ENCODE measurements at regions not wholly inside any gene's neighbourhood (a gene's known extent, or its start where the extent isn't known, plus 50 kb on each side); places are given as distances from the start of the nearest gene placed in this dataset.

- H3K4me3 ChIP-seq = no peak overlapping the region
- no peaks in the 10 kb centered on the region for H3K9me3 ChIP-seq
- ATAC-seq = no peak
- TF ChIP-seq RFX5 (IDR thresholded peaks at IDR 0.05) = no peak
- no peak for TF ChIP-seq CEBPB (IDR thresholded peaks at IDR 0.05)
- no peak for TF ChIP-seq KDM1A (IDR thresholded peaks at IDR 0.05; ENCODE audit: low read depth)
- no peak for TF ChIP-seq NFE2L2 (conservative IDR thresholded peaks at IDR 0.05; ENCODE audit: low read length)
- TF ChIP-seq NR3C1 (IDR thresholded peaks at IDR 0.05) = no peak
- TF ChIP-seq POLR2AphosphoS2 (conservative IDR thresholded peaks at IDR 0.05; ENCODE audit: low read length) = no peak
- TF ChIP-seq CTCF (IDR thresholded peaks at IDR 0.05) = no peak
- no peak for TF ChIP-seq CBX2 (IDR thresholded peaks at IDR 0.05; ENCODE audit: borderline replicate concordance, low read depth)
- no peak for TF ChIP-seq ZC3H11A (IDR thresholded peaks at IDR 0.05)
- no peak for TF ChIP-seq FOSB (CRISPR knock-in tag; IDR thresholded peaks at IDR 0.05)
- H3K27ac ChIP-seq = no peak overlapping the region
- no peak overlapping the region for H3K4me2 ChIP-seq
- no peaks in the 10 kb centered on the region for H3K4me1 ChIP-seq
- DNase-seq (ENCODE audit: low read depth in 1 of 2, low spot score in 1 of 2) = no peak
- ChIA-PET POLR2A (no interaction called here), CTCF (no interaction called here)
- 22% methylated on average over 4 of the region's 4 CpGs for WGBS (ENCODE audit: missing lambda C conversion rate)
- no peak for FAIRE-seq
Measured at GRCh38 chr5:145205546-145205945, 629.6 kb downstream of the PRELID2 start.

GRCh38 chr5:145204743-145205142 lies 630.4 kb downstream of the PRELID2 start:
- H3K27ac ChIP-seq = no peak overlapping the region
- no peak overlapping the region for H3K4me3 ChIP-seq
- no peaks in the 10 kb centered on the region for H3K4me1 ChIP-seq
- WGBS (ENCODE audit: missing lambda C conversion rate) = 3% methylated on average over 2 of the region's 2 CpGs
- no peak for ATAC-seq
- ChIA-PET CTCF (no interaction called here), POLR2A (no interaction called here)
- TF ChIP-seq TP53 (CRISPR knock-in tag; IDR thresholded peaks at IDR 0.05) = no peak
- TF ChIP-seq KDM1A (IDR thresholded peaks at IDR 0.05; ENCODE audit: low read depth) = no peak
- H3K4me2 ChIP-seq = no peak overlapping the region
- H3K9me3 ChIP-seq = no peaks in the 10 kb centered on the region
- DNase-seq (ENCODE audit: low read depth in 1 of 2, low spot score in 1 of 2) = no peak
- no peak for FAIRE-seq

- WGBS (ENCODE audit: missing lambda C conversion rate) = 6% methylated on average over 2 of the region's 2 CpGs
- ChIA-PET POLR2A (no interaction called here), CTCF (no interaction called here)
- Histone ChIP-seq H3K4me1 (no peaks in the 10 kb centered on the region), H3K9me3 (no peaks in the 10 kb centered on the region), H3K4me3 (no peak overlapping the region), H3K4me2 (no peak overlapping the region), H3K27ac (no peak overlapping the region)
- TF ChIP-seq ATOH8 (CRISPR knock-in tag; IDR thresholded peaks at IDR 0.05; ENCODE audit: low read depth) = no peak
- TF ChIP-seq MAZ (IDR thresholded peaks at IDR 0.05; ENCODE audit: borderline replicate concordance, low read depth, low read length) = no peak
- TF ChIP-seq CHD4 (IDR thresholded peaks at IDR 0.05; ENCODE audit: borderline replicate concordance) = no peak
- TF ChIP-seq RAD21 (conservative IDR thresholded peaks at IDR 0.05 in 1 of 2, IDR thresholded peaks at IDR 0.05 in 1 of 2) = no peak
- no peak for TF ChIP-seq NFE2L2 (conservative IDR thresholded peaks at IDR 0.05; ENCODE audit: low read length)
- TF ChIP-seq CBX2 (IDR thresholded peaks at IDR 0.05; ENCODE audit: borderline replicate concordance, low read depth) = no peak
- TF ChIP-seq BHLHE40 (IDR thresholded peaks at IDR 0.05; ENCODE audit: low read depth, low read length) = no peak
- no peak for TF ChIP-seq TP53 (CRISPR knock-in tag; IDR thresholded peaks at IDR 0.05)
- TF ChIP-seq PBX3 (IDR thresholded peaks at IDR 0.05) = no peak
- no peak for TF ChIP-seq CHD2 (IDR thresholded peaks at IDR 0.05; ENCODE audit: low read length, partially characterized antibody)
- no peak for TF ChIP-seq CBX8 (IDR thresholded peaks at IDR 0.05)
- TF ChIP-seq SMC3 (IDR thresholded peaks at IDR 0.05) = no peak
- TF ChIP-seq SREBF2 (IDR thresholded peaks at IDR 0.05) = no peak
- no peak for TF ChIP-seq TFCP2L1 (CRISPR knock-in tag; IDR thresholded peaks at IDR 0.05)
- TF ChIP-seq USF2 (IDR thresholded peaks at IDR 0.05) = no peak
- no peak for TF ChIP-seq ZSCAN20 (CRISPR knock-in tag; IDR thresholded peaks at IDR 0.05)
- TF ChIP-seq NPAS2 (CRISPR knock-in tag; IDR thresholded peaks at IDR 0.05; ENCODE audit: borderline replicate concordance) = no peak
- TF ChIP-seq HOXA7 (CRISPR knock-in tag; IDR thresholded peaks at IDR 0.05) = no peak
- no peak for TF ChIP-seq POLR2A (IDR thresholded peaks at IDR 0.05; ENCODE audit: low read length)
- DNase-seq (ENCODE audit: low read depth in 1 of 2, low spot score in 1 of 2) (no peak), FAIRE-seq (no peak), ATAC-seq (no peak)
Measured at GRCh38 chr5:145203193-145203592, 631.9 kb downstream of the PRELID2 start.

Data from A549 (cell line).